Mesothelial cell of epicardium (in vitro differentiated cells): ENCODE measurements at regions not wholly inside any gene's neighbourhood (a gene's known extent, or its start where the extent isn't known, plus 50 kb on each side); places are given as distances from the start of the nearest gene placed in this dataset.

Experiments
- DNase-seq, 2 experiments: peaks; one replicate each; pipeline ENCODE4 v3.0.0; 2021; ENCODE audit warnings: low spot score in 2 of 2; ENCODE audit not compliant: unreplicated experiment in 2 of 2
- H3K27ac Mint-ChIP-seq: 2 replicates; pipeline ENCODE4 v1.8.0; 2021; ENCODE audit warnings: mixed read lengths
- H3K27me3 Mint-ChIP-seq: 2 replicates; pipeline ENCODE4 v1.8.0; 2021; ENCODE audit warnings: low read depth, mixed read lengths
- H3K36me3 Mint-ChIP-seq: 2 replicates; pipeline ENCODE4 v1.8.0; 2021; ENCODE audit warnings: mixed read lengths
- H3K4me1 Mint-ChIP-seq: 2 replicates; pipeline ENCODE4 v1.8.0; 2021; ENCODE audit warnings: mixed read lengths
- H3K4me3 Mint-ChIP-seq: 2 replicates; pipeline ENCODE4 v1.8.0; 2021; ENCODE audit warnings: mild to moderate bottlenecking, moderate library complexity, mixed read lengths
- H3K9me3 Mint-ChIP-seq: 2 replicates; pipeline ENCODE4 v1.8.0; 2021; ENCODE audit warnings: mixed read lengths
- CTCF ChIP-seq: fragments of 200-600 bp; sonication (generic); IDR thresholded peaks from one replicate; pipeline ENCODE4 v1.5.0; 2021; ENCODE audit warnings: antibody characterized with exemption; ENCODE audit not compliant: unreplicated experiment

GRCh38 chr1:229180161-229180560, 90.8 kb upstream of the RAB4A start:
- H3K36me3 Mint-ChIP-seq = no peaks in the 10 kb centered on the region

GRCh38 chr1:229181419-229181818, 89.5 kb upstream of the RAB4A start:
- TF ChIP-seq CTCF = no peak
- no peak for DNase-seq
- no peaks in the 10 kb centered on the region for H3K36me3 Mint-ChIP-seq
- H3K9me3 Mint-ChIP-seq = no peaks in the 10 kb centered on the region
- H3K27ac Mint-ChIP-seq = no peak overlapping the region
- no peaks in the 10 kb centered on the region for H3K27me3 Mint-ChIP-seq
- H3K4me3 Mint-ChIP-seq = no peak overlapping the region
- H3K4me1 Mint-ChIP-seq = peaks cover 10% of the 10 kb centered on the region

More at GRCh38 chr1:229180161-229180560, 90.8 kb upstream of the RAB4A start:
- Mint-ChIP-seq H3K27ac (no peak overlapping the region), H3K4me1 (peaks cover 10% of the 10 kb centered on the region), H3K27me3 (no peaks in the 10 kb centered on the region), H3K9me3 (no peaks in the 10 kb centered on the region), H3K4me3 (no peak overlapping the region)
- no peak for TF ChIP-seq CTCF
- DNase-seq = no peak

GRCh38 chr1:229183588-229183987, 87.3 kb upstream of the RAB4A start:
- Mint-ChIP-seq H3K4me3 (no peak overlapping the region), H3K27me3 (no peaks in the 10 kb centered on the region), H3K4me1 (peaks cover 10% of the 10 kb centered on the region), H3K36me3 (no peaks in the 10 kb centered on the region), H3K9me3 (no peaks in the 10 kb centered on the region), H3K27ac (no peak overlapping the region)
- no peak for DNase-seq
- no peak for TF ChIP-seq CTCF

GRCh38 chr1:229184066-229184465, 86.8 kb upstream of the RAB4A start:
- TF ChIP-seq CTCF = no peak
- Mint-ChIP-seq H3K27me3 (no peaks in the 10 kb centered on the region), H3K27ac (no peak overlapping the region), H3K4me3 (no peak overlapping the region), H3K9me3 (no peaks in the 10 kb centered on the region), H3K36me3 (no peaks in the 10 kb centered on the region), H3K4me1 (peaks cover 10% of the 10 kb centered on the region)
- no peak for DNase-seq

GRCh38 chr1:229185963-229186362, 84.9 kb upstream of the RAB4A start:
- H3K4me1 Mint-ChIP-seq = peaks cover 10% of the 10 kb centered on the region
- H3K4me3 Mint-ChIP-seq = no peak overlapping the region
- no peaks in the 10 kb centered on the region for H3K36me3 Mint-ChIP-seq
- TF ChIP-seq CTCF = no peak
- H3K27me3 Mint-ChIP-seq = no peaks in the 10 kb centered on the region
- DNase-seq = no peak
- H3K27ac Mint-ChIP-seq = no peak overlapping the region
- H3K9me3 Mint-ChIP-seq = no peaks in the 10 kb centered on the region
